GM19035 (cell line): ENCODE measurements at regions not wholly inside any gene's neighbourhood (a gene's known extent, or its start where the extent isn't known, plus 50 kb on each side); places are given as distances from the start of the nearest gene placed in this dataset.
"Not testable (repeated sequence)": the region's sequence is repeated elsewhere in the genome, so short reads cannot be mapped to it uniquely, and the experiment has no call there.

Source experiments
- ATAC-seq: cut with Tn5 transposase; IDR thresholded peaks from one replicate; pipeline ENCODE4 v1.9.1; 2021; ENCODE audit not compliant: unreplicated experiment

DNA sequence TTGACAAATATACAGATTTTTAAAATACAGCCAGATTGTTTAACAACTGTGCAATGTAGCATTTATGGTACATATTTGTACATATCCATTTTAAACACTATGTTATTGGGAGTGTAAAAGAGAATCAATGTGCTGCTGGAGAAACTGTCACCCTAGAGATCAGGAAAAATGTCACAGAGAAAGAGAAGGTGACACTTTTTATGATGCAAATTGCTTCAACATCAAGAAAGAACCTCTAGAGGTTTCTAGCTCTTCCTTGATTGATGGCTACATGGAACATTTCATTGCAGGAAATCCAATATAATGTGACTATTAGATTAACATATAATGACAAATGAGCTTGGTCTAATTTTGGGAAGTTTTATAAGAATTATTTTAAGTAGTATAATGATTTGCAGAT is 1491.2 kb upstream of the PCDH20 start:
- no peak for ATAC-seq

DNA sequence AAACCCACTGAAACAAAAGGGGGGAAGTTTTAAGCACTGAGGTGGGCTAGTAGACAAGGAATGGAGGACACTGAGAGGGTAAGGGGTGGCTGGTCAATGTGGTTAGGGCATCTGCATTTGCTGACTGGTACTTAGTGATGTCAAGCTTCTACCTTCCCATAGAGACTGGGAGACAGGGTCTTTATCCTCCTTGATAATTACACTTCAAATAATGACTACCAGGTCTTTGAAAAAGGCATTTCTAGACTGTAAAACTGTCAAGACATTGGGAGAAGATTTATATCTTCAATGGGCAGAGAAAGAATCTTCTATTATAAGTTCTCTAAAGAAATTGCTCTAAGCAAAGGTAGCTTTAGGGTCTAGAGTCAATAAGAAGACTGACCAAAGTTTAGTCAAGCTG is 1490.8 kb upstream of the PCDH20 start:
- no peak for ATAC-seq

DNA sequence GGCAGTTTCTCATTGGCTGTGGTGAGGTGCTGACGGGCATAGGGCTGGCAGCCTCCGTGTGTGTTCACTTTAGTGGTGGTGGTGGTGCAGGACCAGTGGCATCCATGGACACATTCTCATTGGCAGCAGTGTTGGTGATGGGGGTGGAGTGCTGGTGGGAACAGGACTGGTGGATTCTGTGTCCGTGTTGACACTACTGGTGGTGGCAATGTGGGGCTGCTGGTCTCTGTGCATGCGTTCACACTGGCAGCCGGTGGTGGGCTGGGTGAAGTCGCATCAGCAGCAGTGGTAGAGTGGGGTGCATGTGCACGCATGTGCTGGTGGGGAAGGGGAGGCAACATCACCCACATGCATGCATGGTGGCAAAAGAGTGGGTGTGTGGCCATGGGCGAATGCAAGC is 1471.4 kb upstream of the PCDH20 start:
- ATAC-seq = no peak

DNA sequence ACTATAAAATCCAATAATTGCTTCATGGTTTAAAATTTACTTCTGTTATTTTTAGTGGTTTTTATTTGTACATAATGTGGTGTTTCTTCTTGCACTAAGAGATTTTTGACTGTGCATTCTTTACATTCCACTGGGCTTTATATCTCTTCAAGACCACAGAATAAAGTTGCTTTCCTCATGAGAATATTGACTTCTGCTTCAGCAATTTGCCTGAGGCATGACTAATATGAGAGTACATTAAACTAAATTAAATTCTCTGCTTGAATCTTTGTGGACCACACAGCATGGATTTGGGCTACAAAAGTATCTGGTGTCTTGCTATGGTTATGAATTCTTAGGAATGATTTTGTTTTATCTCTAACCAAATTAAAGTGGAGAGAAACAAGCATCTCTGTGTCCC is 1463.4 kb upstream of the PCDH20 start:
- ATAC-seq = no peak

DNA sequence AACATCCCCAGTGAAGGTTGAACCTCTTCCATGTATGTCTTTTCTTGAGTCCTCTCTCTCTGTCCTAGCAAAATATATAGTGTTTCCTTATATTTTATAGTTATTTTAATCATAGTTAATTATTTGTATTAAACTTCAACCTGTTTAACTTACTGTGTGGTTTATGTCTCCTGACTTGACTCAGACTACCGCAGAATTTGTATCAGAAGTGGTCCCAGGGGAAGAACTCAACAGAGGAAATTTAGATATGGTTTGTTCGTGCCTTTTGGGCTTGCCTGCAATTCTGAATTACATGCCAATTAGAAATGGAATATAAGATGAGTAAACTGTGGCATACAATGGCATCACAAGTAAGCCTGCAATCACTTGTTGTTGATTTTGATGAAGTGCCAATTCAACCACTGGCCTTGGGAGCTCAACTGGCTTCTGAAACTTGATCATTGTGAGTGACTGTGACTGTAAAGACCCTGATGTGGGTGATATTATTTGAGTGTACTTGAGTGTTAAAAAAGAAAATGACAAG is 1459.5 kb upstream of the PCDH20 start:
- ATAC-seq = no peak

DNA sequence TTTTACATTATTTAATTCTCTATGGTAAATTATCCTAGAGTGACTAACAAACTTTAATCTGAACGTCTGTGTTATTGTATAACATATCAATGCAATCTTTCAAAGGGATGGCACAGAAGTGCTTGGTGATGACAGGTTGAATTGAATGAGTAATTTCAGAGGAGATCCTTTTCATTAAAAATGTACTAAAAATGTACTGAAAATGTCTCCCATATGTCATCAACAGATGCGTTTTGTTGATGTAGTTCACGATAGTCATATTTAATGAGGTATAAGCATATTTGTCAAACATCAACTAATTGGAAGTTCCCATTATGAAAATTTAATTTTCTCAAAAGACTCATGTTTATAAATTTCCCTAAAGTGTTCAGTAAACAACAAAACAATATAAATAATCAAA is 1434.7 kb upstream of the PCDH20 start:
- ATAC-seq = no peak

DNA sequence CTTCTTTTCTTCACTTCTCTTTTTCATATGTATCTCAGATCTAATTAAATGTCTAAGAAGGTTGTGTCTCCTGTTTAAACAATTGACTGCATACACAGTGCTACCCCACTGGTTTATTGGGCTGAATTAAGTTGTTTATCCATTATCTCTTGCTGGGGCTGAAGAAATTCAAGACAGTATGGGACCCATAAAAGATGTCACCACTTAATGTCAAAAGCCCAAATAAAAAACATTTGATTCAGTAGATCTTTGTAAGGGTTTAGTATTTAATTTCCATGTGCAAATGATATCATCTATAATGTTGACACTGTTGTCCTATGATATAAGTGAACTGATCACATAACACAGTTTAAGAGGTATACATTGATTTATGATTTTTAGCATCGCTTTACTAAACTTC is 1431.9 kb upstream of the PCDH20 start:
- ATAC-seq = no peak

DNA sequence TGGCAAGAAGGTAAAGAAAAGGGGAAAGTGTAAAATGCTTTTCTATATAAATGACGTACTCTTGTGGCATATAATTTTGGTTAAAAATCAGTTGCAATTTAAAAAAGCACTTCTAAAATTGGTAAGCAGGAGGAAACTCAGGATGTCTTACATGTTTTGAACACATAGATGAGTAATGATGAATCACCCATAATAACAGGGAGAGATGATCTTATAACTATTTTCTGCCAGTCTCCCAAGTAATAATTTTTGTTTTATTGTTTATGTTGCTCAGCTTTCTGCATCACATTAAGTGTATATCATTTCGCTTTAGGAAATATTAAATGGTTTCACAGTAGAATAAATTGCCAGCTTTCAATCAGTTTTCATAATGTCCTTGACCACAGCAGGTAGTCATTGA is 1430.7 kb upstream of the PCDH20 start:
- ATAC-seq = no peak

DNA sequence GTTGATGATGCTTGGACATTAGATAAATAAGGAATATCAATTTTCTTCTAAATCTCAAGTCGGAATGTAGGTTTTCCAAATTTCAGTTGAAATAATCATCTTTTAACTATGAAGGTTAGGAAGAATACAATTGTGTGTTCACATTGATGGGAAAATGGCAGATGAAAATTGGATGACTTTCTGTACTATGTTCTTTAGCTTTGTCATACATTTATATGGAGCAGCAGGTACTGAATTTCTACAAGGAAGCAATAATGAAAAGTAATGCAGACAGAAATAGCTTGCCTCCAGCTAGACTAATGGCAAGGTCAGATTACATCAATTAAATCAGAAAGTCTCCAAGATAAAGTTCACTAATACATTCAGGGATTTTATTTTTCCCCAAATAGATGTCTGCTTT is 1423.7 kb upstream of the PCDH20 start:
- no peak for ATAC-seq

DNA sequence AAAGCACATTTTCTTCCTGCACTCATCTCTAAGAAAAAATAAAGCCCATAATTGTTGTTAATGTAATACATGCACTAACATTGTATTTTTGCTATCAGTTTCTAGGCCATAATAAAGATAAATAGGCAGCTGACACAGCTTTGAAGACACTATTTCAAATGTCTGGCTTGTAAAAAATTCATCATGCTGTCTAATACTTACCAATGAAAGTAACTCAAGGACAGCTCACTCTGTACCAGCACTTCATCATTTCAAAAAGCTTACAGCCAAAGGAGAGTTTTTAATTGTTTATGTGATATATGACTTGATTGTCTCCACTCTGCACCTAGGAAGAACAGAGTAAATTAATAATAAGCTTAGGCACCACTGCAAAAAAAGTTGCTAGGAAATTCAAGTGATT is 1423.3 kb upstream of the PCDH20 start:
- no peak for ATAC-seq

DNA sequence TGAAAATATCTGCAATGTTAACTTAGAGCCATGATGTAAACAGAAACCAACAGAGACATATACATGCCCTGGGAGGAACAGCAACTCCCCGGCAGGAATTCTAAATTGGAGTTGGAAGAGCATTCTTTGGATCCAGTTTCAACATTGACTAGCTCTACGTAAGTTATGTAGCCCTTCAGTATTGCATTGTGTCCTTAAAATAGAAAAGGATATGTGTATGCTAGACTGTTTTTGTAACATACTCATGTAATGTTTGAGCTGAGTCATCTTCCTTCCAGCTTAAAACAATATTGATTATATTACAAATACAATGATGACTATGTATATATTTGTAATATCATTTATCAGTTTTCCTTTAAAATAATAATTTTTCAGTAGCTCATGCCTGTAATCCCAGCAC is 1422.2 kb upstream of the PCDH20 start:
- no peak for ATAC-seq

DNA sequence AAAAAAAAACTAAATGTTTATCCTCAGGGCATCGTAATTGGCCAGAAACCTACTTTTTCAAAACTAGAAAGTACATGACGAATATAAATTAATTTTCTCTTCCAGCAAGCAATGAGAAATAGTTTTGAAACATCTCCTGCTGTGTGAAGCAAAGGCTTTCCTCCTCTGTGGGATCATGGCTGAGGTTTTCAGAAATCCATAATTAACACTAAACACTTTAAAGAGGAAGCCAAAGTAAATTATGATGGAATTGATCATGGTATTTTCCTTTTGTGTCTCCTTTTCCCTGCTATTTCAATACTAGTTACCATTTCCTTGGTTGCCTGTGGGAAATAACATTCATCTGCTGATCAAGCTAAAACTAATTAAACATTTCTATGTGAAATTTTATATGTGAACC is 1413.8 kb upstream of the PCDH20 start:
- ATAC-seq = no peak

DNA sequence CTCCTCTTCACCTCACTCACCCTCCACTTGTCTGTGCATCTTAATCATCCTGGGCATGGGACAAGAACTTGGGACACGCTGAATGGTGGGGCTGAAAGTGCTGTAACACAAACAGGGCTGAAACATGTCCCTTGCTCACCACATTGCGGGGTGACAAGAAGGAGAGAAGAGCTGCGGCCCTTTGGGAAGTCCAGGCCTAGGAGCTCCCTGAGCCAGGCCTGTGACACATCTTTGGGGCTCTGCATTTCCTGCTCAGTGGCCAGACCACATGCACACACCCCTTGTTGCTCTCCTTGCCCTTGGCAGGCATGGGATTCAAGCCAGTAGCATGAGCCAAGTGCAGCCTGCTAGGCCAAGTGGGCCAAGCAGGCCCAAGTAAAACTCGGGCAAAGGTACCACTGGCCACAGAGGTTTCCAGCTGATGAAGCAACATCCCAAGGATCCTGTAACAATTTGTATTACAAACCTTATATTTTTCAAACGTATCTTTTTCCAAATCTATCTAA is 1384.3 kb upstream of the PCDH20 start:
- no peak for ATAC-seq

DNA sequence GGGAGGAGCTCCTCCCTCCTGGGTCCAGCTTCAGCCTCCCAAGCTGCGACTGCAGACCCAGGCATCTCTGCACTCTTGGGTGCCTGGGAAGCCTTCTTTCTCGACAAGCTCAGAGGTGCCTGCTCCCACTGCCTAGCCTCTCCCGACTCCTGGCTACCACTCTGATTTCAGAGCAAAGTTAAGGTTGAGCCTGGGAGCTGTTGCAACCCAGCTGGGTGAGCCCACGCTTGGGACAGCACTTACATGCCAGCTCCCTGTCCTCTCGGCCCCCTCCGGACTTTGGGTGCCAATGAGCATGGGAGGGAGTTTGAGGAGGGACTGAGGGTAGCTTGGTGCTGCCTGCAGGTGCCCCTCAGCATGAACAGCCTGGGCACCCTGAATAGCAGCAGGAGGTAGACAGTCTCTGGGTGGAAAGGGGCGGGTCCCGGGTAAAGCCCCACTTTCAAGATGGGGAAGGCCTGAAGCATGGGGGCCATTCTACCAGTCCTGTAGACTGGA is 1383.4 kb upstream of the PCDH20 start:
- no peak for ATAC-seq

DNA sequence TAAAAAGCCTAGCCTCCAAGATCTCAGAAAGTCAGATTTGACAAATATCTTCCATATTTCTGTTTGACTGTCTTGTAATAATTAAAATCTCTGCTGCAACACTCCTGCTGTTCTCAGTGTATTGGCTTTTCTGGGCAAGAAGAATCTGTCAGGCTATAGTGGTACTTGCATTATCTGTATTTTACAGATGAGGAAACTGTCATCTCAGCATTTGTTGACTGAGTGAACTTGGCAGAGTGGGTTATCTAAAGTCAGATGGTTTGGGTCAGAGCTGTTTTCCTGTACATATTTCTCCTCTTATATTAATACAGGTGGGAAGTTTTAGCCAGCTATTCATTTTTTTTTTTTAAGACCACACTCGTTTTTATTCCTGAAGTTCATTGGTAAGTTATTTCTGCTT is 1378.2 kb upstream of the PCDH20 start:
- ATAC-seq = no peak

DNA sequence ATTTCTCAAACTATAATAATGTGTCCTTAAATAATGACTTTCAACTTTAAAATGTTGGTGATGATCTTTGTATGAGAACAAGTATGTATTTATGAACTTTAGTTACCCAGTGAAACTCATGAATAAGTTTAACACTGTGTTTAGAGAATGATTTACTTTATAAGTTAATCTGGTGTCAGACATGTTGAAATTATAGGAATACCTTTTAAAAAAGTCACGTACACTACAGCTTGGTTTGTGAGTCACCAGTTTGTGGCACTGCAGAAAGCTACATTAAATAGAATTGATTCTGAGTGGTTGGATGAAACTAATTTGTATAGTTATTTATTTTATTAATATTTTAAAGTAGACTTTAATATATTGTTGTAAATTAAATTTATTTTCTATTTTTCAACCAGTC is 1366.2 kb upstream of the PCDH20 start:
- no peak for ATAC-seq

DNA sequence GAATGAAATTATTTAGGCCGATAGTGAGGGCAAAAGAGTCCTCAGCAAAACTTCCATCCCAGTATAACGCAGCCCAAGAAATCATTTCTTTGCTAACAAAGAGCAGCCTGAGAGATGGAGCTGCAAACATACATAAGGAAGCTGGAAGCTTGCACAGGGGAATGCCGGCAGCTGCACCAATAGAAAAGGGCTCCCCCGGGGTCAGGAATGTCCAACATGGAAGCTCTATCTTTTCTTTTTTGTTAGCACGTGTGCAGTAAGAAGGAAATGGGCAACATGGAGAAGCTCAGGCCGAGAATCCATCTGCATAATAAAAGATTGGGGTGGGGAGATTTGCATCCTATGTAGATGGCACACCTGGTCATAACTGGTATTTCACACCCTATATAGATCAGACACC is 1363.5 kb upstream of the PCDH20 start:
- no peak for ATAC-seq

DNA sequence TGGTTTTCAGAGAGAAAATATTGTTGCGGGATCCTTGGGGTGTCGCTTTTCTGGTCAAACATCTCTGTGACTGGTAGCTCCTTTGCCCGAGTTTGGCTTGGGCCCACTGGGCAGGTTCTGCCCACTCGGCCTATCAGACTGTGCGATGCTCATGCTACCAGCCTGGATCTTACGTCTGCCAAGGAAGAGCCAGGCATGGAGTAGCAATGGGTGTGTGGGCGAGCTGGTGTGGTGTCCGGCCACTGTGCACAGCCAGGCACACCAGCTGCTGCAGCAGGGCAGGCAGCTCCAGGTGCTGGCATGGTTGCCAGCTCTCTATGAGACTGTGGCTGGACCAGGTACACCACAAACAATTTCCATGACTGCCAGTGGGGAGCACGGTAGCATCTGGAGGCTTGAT is 1351.8 kb upstream of the PCDH20 start:
- no peak for ATAC-seq

DNA sequence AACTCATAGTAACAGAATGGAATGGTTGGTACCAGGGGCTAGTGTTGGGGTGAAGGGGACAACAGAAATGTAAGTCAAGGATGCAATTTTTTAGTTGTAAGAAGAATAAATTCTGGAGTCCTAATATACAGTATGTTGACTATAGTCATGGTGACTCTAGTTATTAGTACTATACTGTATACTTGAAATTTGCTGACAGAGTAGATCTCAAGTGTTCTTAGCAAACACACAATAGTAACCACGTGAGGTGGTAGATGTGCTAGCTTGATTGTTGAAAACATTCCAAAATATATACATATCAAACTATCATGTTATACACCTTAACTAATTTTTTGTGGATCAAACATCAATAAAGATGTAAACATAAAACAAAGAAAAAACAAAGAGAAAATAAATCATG is 1345.1 kb upstream of the PCDH20 start:
- ATAC-seq = no peak

DNA sequence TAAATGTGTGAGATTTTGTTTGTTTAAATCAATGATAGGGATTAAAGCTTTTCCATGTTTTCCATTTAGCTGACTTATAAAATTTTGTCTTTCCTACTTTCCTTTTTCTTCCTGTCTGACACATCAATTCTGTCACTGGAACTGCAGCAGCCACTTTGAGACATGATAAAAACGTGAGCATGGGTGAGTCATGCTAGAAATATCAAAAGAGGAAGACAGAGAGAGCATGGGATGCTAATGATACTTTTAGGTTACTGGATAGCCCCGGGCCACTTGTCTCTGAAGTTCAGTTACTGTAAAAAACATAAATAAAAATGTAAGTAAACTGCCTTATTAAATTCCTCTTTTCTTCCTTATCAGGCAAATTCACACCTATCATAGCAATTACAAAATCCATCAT is 1332.0 kb upstream of the PCDH20 start:
- no peak for ATAC-seq

DNA sequence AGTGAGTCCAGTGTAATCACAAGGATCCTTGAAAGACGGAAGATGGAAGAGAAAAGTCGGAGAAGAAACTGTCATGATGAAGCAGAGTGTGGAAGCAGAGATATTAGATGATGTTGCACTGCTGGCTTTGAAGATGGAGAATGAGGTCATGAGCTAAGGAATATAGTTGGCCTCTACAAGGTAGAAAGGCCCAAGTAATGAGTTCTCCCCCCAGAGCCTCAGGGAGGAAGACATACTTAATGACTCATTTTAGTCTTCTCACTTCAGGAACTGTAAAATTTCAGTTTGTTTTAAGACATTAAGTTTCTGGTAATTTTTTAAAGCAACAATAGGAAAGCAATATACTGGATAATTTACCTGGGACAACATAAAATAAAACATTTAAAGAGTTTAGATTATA is 1331.5 kb upstream of the PCDH20 start:
- no peak for ATAC-seq

DNA sequence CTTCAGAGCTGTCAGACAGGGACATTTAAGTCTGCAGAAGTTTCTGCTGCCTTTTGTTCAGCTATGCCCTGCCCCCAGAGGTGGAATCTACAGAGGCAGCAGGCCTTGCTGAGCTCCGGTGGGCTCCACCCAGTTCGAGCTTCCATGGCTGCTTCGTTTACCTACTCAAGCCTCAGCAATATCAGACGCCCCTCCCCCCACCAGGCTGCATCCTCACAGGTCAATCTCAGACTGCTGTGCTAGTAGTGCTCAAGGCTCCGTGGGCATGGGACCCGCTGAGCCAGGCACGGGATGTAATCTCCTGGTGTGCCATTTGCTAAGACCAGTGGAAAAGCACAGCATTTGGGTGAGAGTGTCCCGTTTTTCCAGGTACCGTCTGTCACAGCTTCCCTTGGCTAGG is 1314.1 kb upstream of the PCDH20 start:
- ATAC-seq = not testable (repeated sequence)

DNA sequence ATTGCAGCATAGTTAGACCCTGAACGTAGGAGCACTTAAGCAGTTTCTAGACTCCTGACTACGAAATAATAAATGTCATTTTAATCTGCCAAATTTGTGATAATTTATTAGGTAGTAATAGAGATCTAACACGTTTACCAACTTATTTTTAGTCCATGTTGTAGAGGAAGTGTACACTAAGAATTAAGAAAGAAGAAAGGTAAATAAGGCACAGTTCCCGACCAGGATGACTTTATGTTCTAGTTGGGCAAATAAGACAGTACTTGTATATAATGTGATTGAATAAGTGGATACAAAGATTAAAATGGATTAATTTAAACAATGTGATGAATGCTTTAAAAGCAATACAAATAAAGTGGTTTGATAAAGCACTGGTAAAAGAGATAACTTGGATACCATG is 1306.2 kb upstream of the PCDH20 start:
- ATAC-seq = no peak

DNA sequence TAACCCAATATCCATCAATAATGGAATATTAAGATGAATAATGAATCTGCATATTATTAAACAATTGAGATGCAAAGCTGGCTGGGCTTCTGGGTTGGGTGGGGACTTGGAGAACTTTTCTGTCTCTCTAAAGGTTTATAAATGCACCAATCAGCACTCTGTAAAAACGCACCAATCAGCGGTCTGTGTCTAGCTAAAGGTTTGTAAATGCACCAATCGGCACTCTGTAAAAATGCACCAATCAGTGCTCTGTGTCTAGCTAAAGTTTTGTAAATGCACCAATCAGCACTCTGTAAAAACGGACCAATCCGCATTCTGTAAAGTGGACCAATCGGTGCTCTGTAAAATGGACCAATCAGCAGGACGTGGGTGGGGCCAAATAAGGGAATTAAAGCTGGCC is 1296.3 kb upstream of the PCDH20 start:
- ATAC-seq = not testable (repeated sequence)
